ENCODE measurements at regions not wholly inside any gene's neighbourhood (a gene's known extent, or its start where the extent isn't known, plus 50 kb on each side); places are given as distances from the start of the nearest gene placed in this dataset.
A peak's percentile ranks its signal among the peaks of the same experiment; 100 is the strongest.
"Not testable (repeated sequence)": the region's sequence is repeated elsewhere in the genome, so short reads cannot be mapped to it uniquely, and the experiment has no call there.

- DNase-seq: no peak
These were observed 228.3 kb upstream of the NPVF start for GRCh38 chr7:25456467-25457171.

- no peak for DNase-seq
These were observed 230.8 kb upstream of the NPVF start for GRCh38 chr7:25459057-25459456.

GRCh38 chr7:25460433-25460832 is 232.1 kb upstream of the NPVF start:
- DNase-seq: no peak

GRCh38 chr7:25469669-25470068 is 241.4 kb upstream of the NPVF start:
- no peak for DNase-seq

- DNase-seq: no peak
These were observed 248.7 kb upstream of the NPVF start for GRCh38 chr7:25476863-25477499.

GRCh38 chr7:25478221-25478620 is 249.9 kb upstream of the NPVF start:
- not testable (repeated sequence) for DNase-seq

- DNase-seq: no peak
These were observed 250.6 kb upstream of the NPVF start for GRCh38 chr7:25478925-25479324.

GRCh38 chr7:25481891-25482290 is 253.6 kb upstream of the NPVF start:
- no peak for DNase-seq

- no peak for DNase-seq
These were observed 254.3 kb upstream of the NPVF start for GRCh38 chr7:25482631-25483030.

- no peak for DNase-seq
These were observed 256.7 kb upstream of the NPVF start for GRCh38 chr7:25485026-25485425.

GRCh38 chr7:25486656-25487055 is 258.4 kb upstream of the NPVF start:
- no peak for DNase-seq

- no peak for DNase-seq
These were observed 265.6 kb upstream of the NPVF start for GRCh38 chr7:25493805-25494366.

GRCh38 chr7:25494896-25495295 is 266.6 kb upstream of the NPVF start:
- no peak for DNase-seq

- DNase-seq: no peak
These were observed 267.3 kb upstream of the NPVF start for GRCh38 chr7:25495342-25496250.

GRCh38 chr7:25496476-25497368 is 268.4 kb upstream of the NPVF start:
- peak; percentile 10 to 15 for DNase-seq

GRCh38 chr7:25500393-25500921 is 272.2 kb upstream of the NPVF start:
- no peak for DNase-seq

GRCh38 chr7:25503306-25503705 is 275.0 kb upstream of the NPVF start:
- no peak for DNase-seq

- DNase-seq: no peak
These were observed 283.9 kb upstream of the NPVF start for GRCh38 chr7:25512061-25512687.

GRCh38 chr7:25515633-25516275 is 287.5 kb upstream of the NPVF start:
- DNase-seq: no peak

- no peak for DNase-seq
These were observed 289.6 kb upstream of the NPVF start for GRCh38 chr7:25517906-25518305.

GRCh38 chr7:25520017-25520416 is 291.7 kb upstream of the NPVF start:
- DNase-seq: no peak

All from CD4-positive, alpha-beta T cell treated with Interleukin-4 for 1 hour (primary cell).